ENCODE measurements at regions not wholly inside any gene's neighbourhood (a gene's known extent, or its start where the extent isn't known, plus 50 kb on each side); places are given as distances from the start of the nearest gene placed in this dataset.
"Not testable (repeated sequence)": the region's sequence is repeated elsewhere in the genome, so short reads cannot be mapped to it uniquely, and the experiment has no call there.

GRCh38 chr2:90215880-90216279, 1524.4 kb downstream of the RPIA start:
- H3K4me2 ChIP-seq (ENCODE audit: low read length); H3K79me2 ChIP-seq (replicated peaks; ENCODE audit: insufficient read depth, low read length): not testable (repeated sequence)

GRCh38 chr2:90216801-90217200, 1525.3 kb downstream of the RPIA start:
- not testable (repeated sequence) for H3K4me3 ChIP-seq (ENCODE audit: low read length); H3K79me2 ChIP-seq (replicated peaks; ENCODE audit: insufficient read depth, low read length); H3K9ac ChIP-seq (ENCODE audit: low read length); H3K4me2 ChIP-seq (ENCODE audit: low read length); H3K9me2 ChIP-seq (ENCODE audit: insufficient read depth, low read length); H2AFZ ChIP-seq (ENCODE audit: low read depth, low read length); H3K36me3 ChIP-seq (ENCODE audit: insufficient read depth, low read length); H3K9me3 ChIP-seq (ENCODE audit: low read length); H3K27me3 ChIP-seq (ENCODE audit: insufficient read depth, low read depth, low read length); H3F3A ChIP-seq (ENCODE audit: insufficient read depth, low read length, poor library complexity, severe bottlenecking); H3K27ac ChIP-seq (ENCODE audit: low read length); H4K20me1 ChIP-seq (ENCODE audit: insufficient read depth)

More at GRCh38 chr2:90215880-90216279, 1524.4 kb downstream of the RPIA start:
- H3K9me2 ChIP-seq (ENCODE audit: insufficient read depth, low read length); H4K20me1 ChIP-seq (ENCODE audit: insufficient read depth); H3K4me3 ChIP-seq (ENCODE audit: low read length); H3K27ac ChIP-seq (ENCODE audit: low read length); H3K27me3 ChIP-seq (ENCODE audit: insufficient read depth, low read depth, low read length); H3F3A ChIP-seq (ENCODE audit: insufficient read depth, low read length, poor library complexity, severe bottlenecking); H3K9me3 ChIP-seq (ENCODE audit: low read length); H2AFZ ChIP-seq (ENCODE audit: low read depth, low read length); H3K9ac ChIP-seq (ENCODE audit: low read length); H3K36me3 ChIP-seq (ENCODE audit: insufficient read depth, low read length): not testable (repeated sequence)

DNA sequence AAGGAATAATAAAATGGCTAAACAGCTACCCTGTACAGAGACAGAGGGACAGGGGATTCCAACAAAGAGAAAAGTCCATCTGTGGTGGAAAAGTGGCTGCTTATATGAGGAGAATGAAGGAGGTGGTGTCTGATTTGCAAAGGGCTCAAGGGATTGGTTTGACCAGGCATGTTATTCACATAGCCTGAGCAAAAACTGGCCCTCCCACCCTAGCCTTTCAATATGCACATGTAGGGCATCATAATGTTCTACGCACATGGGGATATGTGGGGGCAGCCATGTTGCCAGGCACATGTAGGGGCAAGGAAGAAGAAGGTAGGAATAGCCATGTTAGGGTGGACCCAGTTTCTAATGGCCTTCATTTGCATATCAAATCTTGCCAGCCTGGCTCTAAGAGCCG, 1527.1 kb downstream of the RPIA start:
- not testable (repeated sequence) for H3K9ac ChIP-seq (ENCODE audit: low read length)

GRCh38 chr2:90220623-90221299, 1529.3 kb downstream of the RPIA start:
- H3K9me2 ChIP-seq (ENCODE audit: insufficient read depth, low read length); H3K27ac ChIP-seq (ENCODE audit: low read length); H3K4me2 ChIP-seq (ENCODE audit: low read length); H3K9me3 ChIP-seq (ENCODE audit: low read length); H3K79me2 ChIP-seq (replicated peaks; ENCODE audit: insufficient read depth, low read length); H3K36me3 ChIP-seq (ENCODE audit: insufficient read depth, low read length); H3K9ac ChIP-seq (ENCODE audit: low read length); H3F3A ChIP-seq (ENCODE audit: insufficient read depth, low read length, poor library complexity, severe bottlenecking); H3K27me3 ChIP-seq (ENCODE audit: insufficient read depth, low read depth, low read length); H3K4me3 ChIP-seq (ENCODE audit: low read length); H2AFZ ChIP-seq (ENCODE audit: low read depth, low read length); H4K20me1 ChIP-seq (ENCODE audit: insufficient read depth): not testable (repeated sequence)

More for the DNA sequence above, 1527.1 kb downstream of the RPIA start:
- not testable (repeated sequence) for H3K79me2 ChIP-seq (replicated peaks; ENCODE audit: insufficient read depth, low read length); H4K20me1 ChIP-seq (ENCODE audit: insufficient read depth); H3K27ac ChIP-seq (ENCODE audit: low read length); H3K9me3 ChIP-seq (ENCODE audit: low read length); H3K27me3 ChIP-seq (ENCODE audit: insufficient read depth, low read depth, low read length); H3K36me3 ChIP-seq (ENCODE audit: insufficient read depth, low read length); H3K4me2 ChIP-seq (ENCODE audit: low read length); H3K9me2 ChIP-seq (ENCODE audit: insufficient read depth, low read length); H2AFZ ChIP-seq (ENCODE audit: low read depth, low read length); H3K4me3 ChIP-seq (ENCODE audit: low read length); H3F3A ChIP-seq (ENCODE audit: insufficient read depth, low read length, poor library complexity, severe bottlenecking)

DNA sequence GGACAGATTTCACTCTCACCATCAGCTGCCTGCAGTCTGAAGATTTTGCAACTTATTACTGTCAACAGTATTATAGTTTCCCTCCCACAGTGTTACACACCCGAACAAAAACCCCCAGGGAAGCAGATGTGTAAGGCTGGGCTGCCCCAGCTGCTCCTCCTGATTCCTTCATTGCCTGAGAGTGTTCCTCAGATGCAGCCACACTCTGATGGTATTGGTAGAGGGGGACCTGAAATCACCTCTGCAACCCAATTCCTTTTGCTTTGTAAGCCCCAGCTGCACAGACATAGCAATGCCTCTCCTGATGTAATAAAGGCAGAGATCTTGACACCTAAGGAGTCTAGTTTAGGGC, 1529.8 kb downstream of the RPIA start:
- Histone ChIP-seq H3K79me2 (replicated peaks; ENCODE audit: insufficient read depth, low read length) (no peaks in the 10 kb centered on the region), H3F3A (ENCODE audit: insufficient read depth, low read length, poor library complexity, severe bottlenecking) (no peaks in the 10 kb centered on the region), H3K36me3 (ENCODE audit: insufficient read depth, low read length) (no peaks in the 10 kb centered on the region), H3K9ac (ENCODE audit: low read length) (no peak overlapping the region), H2AFZ (ENCODE audit: low read depth, low read length) (no peak overlapping the region), H3K27me3 (ENCODE audit: insufficient read depth, low read depth, low read length) (no peaks in the 10 kb centered on the region), H3K9me3 (ENCODE audit: low read length) (no peaks in the 10 kb centered on the region), H3K4me3 (ENCODE audit: low read length) (no peak overlapping the region), H3K27ac (ENCODE audit: low read length) (no peak overlapping the region), H3K9me2 (ENCODE audit: insufficient read depth, low read length) (no peaks in the 10 kb centered on the region), H3K4me2 (ENCODE audit: low read length) (no peak overlapping the region), H4K20me1 (ENCODE audit: insufficient read depth) (no peaks in the 10 kb centered on the region)
- TF ChIP-seq POLR2AphosphoS5 (IDR thresholded peaks at IDR 0.05): no peak
- no peak for TF ChIP-seq SMC3 (conservative IDR thresholded peaks at IDR 0.05; ENCODE audit: poor library complexity)
- TF ChIP-seq MXI1 (conservative IDR thresholded peaks at IDR 0.05; ENCODE audit: poor library complexity, severe bottlenecking): no peak
- no peak for TF ChIP-seq CTCF (IDR thresholded peaks at IDR 0.05; ENCODE audit: poor library complexity, severe bottlenecking)
- TF ChIP-seq EP300 (conservative IDR thresholded peaks at IDR 0.05; ENCODE audit: poor library complexity, severe bottlenecking): no peak
- no peak for TF ChIP-seq TAF1 (IDR thresholded peaks at IDR 0.05; ENCODE audit: low read depth)
- no peak for TF ChIP-seq RAD21 (conservative IDR thresholded peaks at IDR 0.05)
- TF ChIP-seq EZH2 (IDR thresholded peaks at IDR 0.05; ENCODE audit: borderline replicate concordance, insufficient read depth, low read length, poor library complexity, severe bottlenecking): no peak
- TF ChIP-seq REST (IDR thresholded peaks at IDR 0.05; ENCODE audit: borderline replicate concordance): no peak
